Glutamatergic neuron (in vitro differentiated cells): ENCODE measurements at regions not wholly inside any gene's neighbourhood (a gene's known extent, or its start where the extent isn't known, plus 50 kb on each side); places are given as distances from the start of the nearest gene placed in this dataset.

Experiments used
- DNase-seq: peaks from one replicate; pipeline ENCODE4 v3.0.0; 2022
- H3K27ac Mint-ChIP-seq: one replicate; pipeline ENCODE4 v1.8.0; 2020; ENCODE audit warnings: mild to moderate bottlenecking, mixed read lengths, inconsistent platforms; ENCODE audit not compliant: unreplicated experiment
- H3K27me3 Mint-ChIP-seq: one replicate; pipeline ENCODE4 v1.8.0; 2020; ENCODE audit warnings: mild to moderate bottlenecking, moderate library complexity, mixed read lengths, inconsistent platforms; ENCODE audit not compliant: unreplicated experiment
- H3K36me3 Mint-ChIP-seq: one replicate; pipeline ENCODE4 v1.8.0; 2020; ENCODE audit warnings: mild to moderate bottlenecking, mixed read lengths, inconsistent platforms; ENCODE audit not compliant: unreplicated experiment
- H3K4me1 Mint-ChIP-seq: one replicate; pipeline ENCODE4 v1.8.0; 2020; ENCODE audit warnings: mild to moderate bottlenecking, low read depth, mixed read lengths, inconsistent platforms; ENCODE audit not compliant: unreplicated experiment
- H3K4me3 Mint-ChIP-seq: one replicate; pipeline ENCODE4 v1.8.0; 2020; ENCODE audit warnings: mild to moderate bottlenecking, mixed read lengths, inconsistent platforms; ENCODE audit not compliant: unreplicated experiment
- H3K9me3 Mint-ChIP-seq: one replicate; pipeline ENCODE4 v1.8.0; 2020; ENCODE audit warnings: mild to moderate bottlenecking, moderate library complexity, mixed read lengths, inconsistent platforms; ENCODE audit not compliant: unreplicated experiment
- CTCF ChIP-seq: fragments of 200-600 bp; sonication (generic); IDR thresholded peaks from one replicate; pipeline ENCODE4 v1.5.0; 2021; ENCODE audit not compliant: partially characterized antibody, unreplicated experiment

- no peak overlapping the region for H3K27ac Mint-ChIP-seq
- no peaks in the 10 kb centered on the region for H3K36me3 Mint-ChIP-seq
- H3K4me3 Mint-ChIP-seq = no peak overlapping the region
- no peaks in the 10 kb centered on the region for H3K27me3 Mint-ChIP-seq
- H3K9me3 Mint-ChIP-seq = no peaks in the 10 kb centered on the region
- TF ChIP-seq CTCF = no peak
- DNase-seq = no peak
- peaks cover 1% of the 10 kb centered on the region for H3K4me1 Mint-ChIP-seq
These were observed 147.8 kb upstream of the SEMA3E start for GRCh38 chr7:83796760-83797159.

GRCh38 chr7:83794829-83795228 lies 145.9 kb upstream of the SEMA3E start:
- no peaks in the 10 kb centered on the region for H3K36me3 Mint-ChIP-seq
- TF ChIP-seq CTCF = no peak
- H3K9me3 Mint-ChIP-seq = no peaks in the 10 kb centered on the region
- no peak overlapping the region for H3K27ac Mint-ChIP-seq
- no peaks in the 10 kb centered on the region for H3K27me3 Mint-ChIP-seq
- DNase-seq = no peak
- H3K4me1 Mint-ChIP-seq = peaks cover 1% of the 10 kb centered on the region
- no peak overlapping the region for H3K4me3 Mint-ChIP-seq

- TF ChIP-seq CTCF = no peak
- no peak for DNase-seq
- H3K36me3 Mint-ChIP-seq = no peaks in the 10 kb centered on the region
- no peaks in the 10 kb centered on the region for H3K27me3 Mint-ChIP-seq
- H3K9me3 Mint-ChIP-seq = no peaks in the 10 kb centered on the region
- H3K4me1 Mint-ChIP-seq = peaks cover 1% of the 10 kb centered on the region
- no peak overlapping the region for H3K27ac Mint-ChIP-seq
- no peak overlapping the region for H3K4me3 Mint-ChIP-seq
These were observed 144.6 kb upstream of the SEMA3E start for GRCh38 chr7:83793558-83793957.

- Mint-ChIP-seq H3K4me3 (no peak overlapping the region), H3K4me1 (peaks cover 1% of the 10 kb centered on the region), H3K27me3 (no peaks in the 10 kb centered on the region), H3K27ac (no peak overlapping the region), H3K9me3 (no peaks in the 10 kb centered on the region), H3K36me3 (no peaks in the 10 kb centered on the region)
- TF ChIP-seq CTCF = no peak
- DNase-seq = no peak
These were observed 142.8 kb upstream of the SEMA3E start for GRCh38 chr7:83791737-83792136.

- Mint-ChIP-seq H3K27me3 (no peaks in the 10 kb centered on the region), H3K36me3 (no peaks in the 10 kb centered on the region), H3K27ac (no peak overlapping the region), H3K4me1 (no peaks in the 10 kb centered on the region), H3K4me3 (no peak overlapping the region), H3K9me3 (no peaks in the 10 kb centered on the region)
- DNase-seq = no peak
- TF ChIP-seq CTCF = no peak
These were observed 137.9 kb upstream of the SEMA3E start for GRCh38 chr7:83786858-83787257.
